H1 (cell line): ENCODE measurements at regions not wholly inside any gene's neighbourhood (a gene's known extent, or its start where the extent isn't known, plus 50 kb on each side); places are given as distances from the start of the nearest gene placed in this dataset.

Experiments used
- JUN ChIP-seq: IDR thresholded peaks from 2 replicates; pipeline ENCODE4 v1.6.1; 2011; ENCODE audit warnings: low read depth, mild to moderate bottlenecking, improper control_type of control experiment, low read length
- TBP ChIP-seq: IDR thresholded peaks from 2 replicates; pipeline ENCODE4 v1.6.1; 2011; ENCODE audit warnings: low read depth, low read length, improper control_type of control experiment

GRCh38 chr4:152117520-152117919 lies 356.7 kb upstream of the GATB start (continued):
- no peak for TF ChIP-seq TBP
- TF ChIP-seq JUN = no peak
